ENCODE measurements at regions not wholly inside any gene's neighbourhood (a gene's known extent, or its start where the extent isn't known, plus 50 kb on each side); places are given as distances from the start of the nearest gene placed in this dataset.

DNA sequence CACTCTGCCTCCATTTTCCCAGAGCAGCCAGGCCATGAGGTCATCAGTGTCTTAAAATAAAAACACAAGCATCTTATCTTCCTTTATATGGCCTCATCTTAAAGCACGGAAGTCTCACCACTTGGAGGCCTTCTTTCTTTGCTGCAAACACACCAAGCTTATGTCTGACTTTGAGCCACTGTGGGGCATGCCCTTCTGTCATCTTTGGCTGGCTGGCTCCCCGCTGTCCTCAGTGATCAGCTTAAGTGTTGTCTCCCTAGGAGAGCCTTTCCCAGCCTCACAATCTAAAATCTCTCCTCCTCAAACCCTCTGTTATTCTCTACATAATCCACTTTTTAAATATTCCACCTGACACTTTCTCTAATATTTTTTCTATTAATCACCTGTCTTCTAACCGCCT lies 191.6 kb upstream of the TTC29 start:
- no peak overlapping the region for H3T11ph ChIP-seq (ENCODE audit: low read length)
- no peak overlapping the region for H3K4me2 ChIP-seq (ENCODE audit: insufficient read depth, insufficient read length, low read length)
- no peaks in the 10 kb centered on the region; the same call in none of the 2 replicates for H3K27me3 Mint-ChIP-seq (ENCODE audit: low read depth)
- no peak overlapping the region for H3K4ac ChIP-seq (ENCODE audit: low read depth, low read length)
- H2AK5ac ChIP-seq (ENCODE audit: insufficient read length, low read length), result no peak overlapping the region
- no peaks in the 10 kb centered on the region for H3K23me2 ChIP-seq (ENCODE audit: insufficient read length, low read depth, low read length, poor library complexity, severe bottlenecking)
- no peaks in the 10 kb centered on the region for H4K20me1 ChIP-seq (ENCODE audit: control insufficient read depth, insufficient read depth, insufficient read length)
- H2AFZ ChIP-seq (ENCODE audit: low read length), result no peak overlapping the region
- H3K4me1 ChIP-seq (ENCODE audit: insufficient read depth, low read length), result no peaks in the 10 kb centered on the region
- no peak overlapping the region for H3K4me3 Mint-ChIP-seq
- H3K79me1 ChIP-seq (ENCODE audit: insufficient read depth, low read depth, low read length, poor library complexity, severe bottlenecking), result no peaks in the 10 kb centered on the region
- peaks cover 0 to 2% (median 0%) of the 10 kb centered on the region in 3 experiments; a peak in 1 of 7 replicates for H3K36me3 Mint-ChIP-seq (ENCODE audit: insufficient read depth in 1 of 3, low read depth in 3 of 3)
- H3K14ac ChIP-seq (ENCODE audit: insufficient read depth, low read length), result no peak overlapping the region
- H3K9me3 Mint-ChIP-seq, result no peaks in the 10 kb centered on the region
- H3K4me1 Mint-ChIP-seq, result peaks cover 6% of the 10 kb centered on the region in 2 experiments; a peak in 3 of 4 replicates
- no peak overlapping the region for H3K23ac ChIP-seq (ENCODE audit: insufficient read length, low read depth, low read length)
- H3K9me3 ChIP-seq (ENCODE audit: control insufficient read depth, low read depth, low read length), result no peaks in the 10 kb centered on the region
- H3K79me2 ChIP-seq (ENCODE audit: insufficient read depth, low read length), result no peaks in the 10 kb centered on the region
- H4K5ac ChIP-seq (ENCODE audit: insufficient read length, low read depth, low read length), result no peak overlapping the region
- no peak overlapping the region for H3K27ac ChIP-seq (ENCODE audit: insufficient read length, low read depth, low read length)
- no peaks in the 10 kb centered on the region for H3K27me3 ChIP-seq (ENCODE audit: insufficient read depth, low read length)
- no peak overlapping the region for H2BK120ac ChIP-seq (ENCODE audit: low read depth, low read length, poor library complexity, severe bottlenecking)
- no peak overlapping the region for H3K56ac ChIP-seq (ENCODE audit: insufficient read length, low read depth, low read length)
- no peak for DNase-seq
- TF ChIP-seq CTCF (conservative IDR thresholded peaks at IDR 0.05), result no peak
- H3K18ac ChIP-seq (ENCODE audit: insufficient read length, low read depth, low read length), result no peak overlapping the region
- no peak overlapping the region for H2BK15ac ChIP-seq (ENCODE audit: low read depth, low read length)
- H2BK5ac ChIP-seq (ENCODE audit: insufficient read length, low read length), result no peak overlapping the region
- H2BK12ac ChIP-seq (ENCODE audit: insufficient read length, low read depth, low read length), result no peak overlapping the region
- WGBS (ENCODE audit: extremely low coverage, insufficient read length, low lambda C conversion rate), result no CpG with 5 or more reads among the region's 3 CpGs
- peak overlapping the region in 1 of 3 experiments; percentile 37; a peak in 2 of 7 replicates for H3K27ac Mint-ChIP-seq
- H2BK20ac ChIP-seq (ENCODE audit: low read depth, low read length, poor library complexity, severe bottlenecking), result no peak overlapping the region
- no peak overlapping the region for H4K91ac ChIP-seq (ENCODE audit: insufficient read length, low read depth, low read length)
- H3K9ac ChIP-seq (ENCODE audit: extremely low read depth, insufficient read length, low read length), result no peak overlapping the region
- H4K8ac ChIP-seq (replicated peaks; ENCODE audit: insufficient read length, low read depth, low read length), result no peak overlapping the region

All from H9 (cell line).